Stimulated activated CD4-positive, alpha-beta T cell treated with anti-CD3 and anti-CD28 coated beads, Interleukin-2, amount 100 ng/mL, for 48 hours (primary cell): ENCODE measurements at regions not wholly inside any gene's neighbourhood (a gene's known extent, or its start where the extent isn't known, plus 50 kb on each side); places are given as distances from the start of the nearest gene placed in this dataset.

ENCODE experiments used
- DNase-seq, 2 donors: peaks; one replicate each; pipeline ENCODE4 v3.0.0-alpha.2; 2020

DNA sequence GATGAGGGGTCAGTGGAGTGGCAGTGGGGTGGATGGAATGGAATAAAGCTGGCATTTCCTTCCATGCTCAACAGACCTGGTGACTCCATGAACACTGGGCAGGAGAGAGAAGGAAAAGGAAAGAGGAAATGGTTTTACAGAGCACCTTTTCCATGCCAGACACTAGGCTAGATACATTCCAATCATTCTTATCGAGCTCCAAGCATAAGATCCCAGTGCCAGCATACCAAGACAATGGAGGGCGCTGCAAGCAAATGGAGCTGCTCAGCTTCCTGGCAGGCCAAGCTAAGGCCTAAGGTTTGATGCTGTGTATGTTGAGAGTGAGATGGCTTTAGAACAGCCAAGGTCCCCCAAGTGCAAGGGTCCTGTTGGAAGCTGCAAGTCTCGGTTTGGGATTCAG, 113.2 kb downstream of the HSPH1 start:
- no peak for DNase-seq

DNA sequence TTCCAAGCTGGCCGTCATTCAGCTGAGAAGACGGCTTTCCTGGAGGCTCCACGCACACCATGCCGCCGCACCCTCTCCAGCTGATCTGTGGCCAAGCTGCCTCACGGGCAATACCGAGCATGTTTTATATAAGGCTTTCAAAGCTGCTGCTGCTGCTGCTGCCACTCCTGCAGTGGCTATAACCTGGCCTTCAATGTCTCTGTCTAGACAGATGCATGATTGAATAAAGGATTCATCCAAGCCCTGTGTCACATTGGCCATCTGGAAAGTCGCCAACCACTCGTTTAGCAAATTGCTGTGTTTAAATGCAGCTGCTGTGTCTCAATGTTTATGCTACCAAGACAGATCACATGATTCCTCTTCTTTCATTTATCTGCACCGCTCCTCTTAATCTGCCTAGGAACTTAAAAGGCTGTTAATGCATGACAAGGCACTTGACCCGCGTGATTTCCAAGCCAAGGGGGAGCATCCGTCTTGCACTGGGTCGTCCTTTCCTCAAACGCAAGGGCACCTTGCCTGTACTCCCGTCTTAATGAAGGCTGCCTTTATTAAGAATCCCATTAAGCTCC, 114.3 kb downstream of the TEX26 start:
- no peak for DNase-seq

DNA sequence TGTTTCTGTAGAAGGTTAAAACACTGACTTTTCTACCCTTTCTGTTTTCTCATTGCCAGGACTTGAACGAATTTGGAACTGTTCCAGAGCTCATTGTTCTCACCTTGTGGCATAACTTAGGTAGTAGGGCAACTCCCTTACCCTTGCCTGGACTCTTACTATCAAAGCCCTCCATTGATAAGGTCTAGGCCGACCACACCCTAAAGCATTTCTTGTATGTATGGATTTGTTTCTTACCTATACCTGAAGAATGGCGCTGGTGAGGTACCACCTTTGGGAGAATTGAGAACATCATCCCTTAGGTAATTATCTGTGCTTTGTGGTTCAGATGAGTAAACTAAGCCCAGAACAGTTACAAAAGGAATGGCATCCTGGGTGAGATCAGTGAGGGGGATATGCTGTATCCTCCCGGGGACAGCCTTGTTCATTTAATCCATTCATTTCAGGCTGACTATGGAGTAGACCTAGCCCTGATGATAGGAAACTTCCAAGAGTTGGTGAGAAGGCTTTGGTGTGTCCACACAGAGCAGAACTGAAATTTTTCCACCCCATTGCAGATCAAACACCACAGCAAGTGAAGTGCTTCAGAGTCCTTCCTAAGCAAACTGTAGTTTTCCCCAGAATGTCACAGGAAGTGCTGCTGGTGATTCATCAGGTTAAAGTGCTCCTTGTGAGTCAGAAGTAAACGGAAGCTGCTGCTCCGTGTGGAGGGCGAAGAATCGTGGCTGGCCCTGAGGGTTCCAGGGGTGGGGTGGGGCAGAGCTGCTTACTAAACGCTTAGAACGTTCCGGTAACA, 113.0 kb downstream of the TEX26 start:
- peak; percentile 57 to 63 for DNase-seq

DNA sequence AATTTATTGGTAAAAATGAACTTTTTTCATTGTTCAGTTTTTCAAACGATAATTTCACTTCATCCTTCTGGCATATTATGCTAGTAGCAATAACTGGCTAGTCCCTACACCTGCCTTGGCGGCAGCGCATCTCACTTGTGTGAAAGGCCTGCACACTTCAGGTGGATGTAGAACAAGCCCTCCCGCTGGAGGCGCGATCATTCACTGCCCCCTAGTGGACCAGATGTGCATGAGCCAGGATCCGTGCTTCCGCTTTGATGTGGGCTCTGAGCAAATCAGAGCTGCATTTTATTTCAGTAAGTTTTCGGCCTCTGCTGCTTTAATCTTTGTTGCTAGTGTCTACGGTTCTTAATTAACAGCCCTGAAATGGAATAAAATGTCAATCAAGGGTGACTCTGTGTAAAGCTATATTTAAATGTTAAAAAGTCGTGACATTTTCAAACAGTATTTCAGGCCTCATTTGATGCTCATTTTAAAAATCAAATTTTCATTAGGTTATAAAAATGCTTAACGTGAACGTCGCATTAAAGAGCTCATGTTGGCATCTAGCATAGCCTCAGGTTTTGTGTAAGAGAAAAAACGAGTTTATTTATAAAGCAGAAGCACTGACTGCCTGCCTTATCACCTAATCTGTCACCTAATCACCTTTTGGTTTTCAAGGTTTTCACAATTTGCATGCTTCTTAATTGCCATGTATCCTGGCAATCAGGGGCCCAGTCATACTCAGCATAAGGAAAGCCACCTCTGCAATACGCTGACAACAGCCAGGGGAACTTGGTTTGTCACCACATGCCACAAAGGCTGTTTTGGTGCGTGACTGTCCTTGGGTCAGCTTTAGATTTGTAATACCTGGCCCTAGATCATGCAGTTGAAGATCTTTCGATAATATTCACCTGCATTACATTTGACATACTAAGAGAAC, 112.2 kb downstream of the TEX26 start:
- DNase-seq, result peak; percentile 81 to 82

DNA sequence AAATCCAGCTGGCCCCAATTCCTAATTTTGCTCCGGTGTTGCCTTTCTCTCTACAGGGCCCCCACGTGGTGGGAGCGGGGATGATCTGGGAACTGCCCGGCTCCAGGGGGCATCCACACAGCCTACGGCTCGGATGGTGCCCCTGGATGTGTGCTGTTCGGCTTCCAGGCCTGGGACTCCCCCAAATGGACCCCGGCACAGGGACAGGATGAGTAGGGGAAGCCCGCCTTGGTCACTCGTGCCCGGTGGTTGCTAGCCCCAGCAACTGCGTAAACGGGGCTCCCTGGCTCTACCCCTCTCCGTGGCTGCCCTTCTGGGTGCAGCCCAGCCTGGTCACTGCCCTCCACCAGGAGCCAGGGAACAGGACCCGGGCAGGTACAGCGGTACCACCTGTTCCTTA, 111.5 kb downstream of the TEX26 start:
- DNase-seq, result no peak

DNA sequence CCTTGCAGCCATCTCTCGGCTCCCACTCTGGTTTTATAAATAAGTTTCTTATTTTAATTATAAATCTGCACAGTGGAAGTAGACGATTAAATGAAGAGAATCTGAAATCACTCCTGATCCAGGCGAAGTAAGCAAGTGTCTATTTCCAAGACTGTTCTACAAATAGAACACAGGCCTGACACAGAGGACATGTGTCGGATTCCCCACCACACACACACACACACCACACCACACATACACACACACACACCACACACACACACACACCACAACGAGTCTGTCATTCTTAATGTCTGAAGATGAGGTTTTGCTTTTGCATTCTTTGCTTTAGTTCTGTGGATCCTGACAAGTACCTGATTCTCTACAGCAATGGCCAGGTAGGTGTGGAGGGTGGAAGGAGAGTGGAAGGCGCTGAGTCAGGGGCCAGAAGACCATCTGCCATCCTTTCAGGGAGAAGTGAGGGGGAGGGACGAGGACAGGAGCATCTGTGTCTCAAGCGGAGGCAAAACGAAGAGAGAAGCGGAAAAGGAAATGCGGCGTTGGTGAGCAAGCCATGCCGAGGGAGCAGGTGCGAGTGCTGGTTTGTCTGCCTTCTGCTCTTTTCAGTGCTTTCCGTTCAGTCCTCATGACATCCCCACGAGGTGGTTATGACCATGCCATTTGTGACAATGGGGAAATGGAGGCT, 110.2 kb downstream of the TEX26 start:
- DNase-seq, result no peak

DNA sequence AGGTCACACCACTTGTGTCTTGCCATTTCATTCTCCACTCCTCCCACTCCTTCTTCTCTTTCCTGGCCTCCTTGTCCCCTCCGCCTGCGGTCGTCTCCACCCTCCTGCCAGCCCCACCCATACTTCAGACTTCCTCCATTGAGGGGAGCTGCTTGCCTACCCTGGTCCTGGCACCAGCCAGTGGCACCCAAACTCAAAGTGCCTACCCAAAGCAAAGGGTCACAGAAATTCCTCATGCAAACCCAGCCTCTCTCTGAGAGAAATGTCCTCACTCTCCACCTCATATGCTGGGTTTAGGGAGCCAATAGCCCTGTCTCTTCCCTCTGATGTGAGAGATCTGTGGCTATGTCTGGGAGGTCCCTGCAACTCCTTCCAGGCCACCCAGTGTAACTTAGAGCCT, 109.6 kb downstream of the TEX26 start:
- no peak for DNase-seq

DNA sequence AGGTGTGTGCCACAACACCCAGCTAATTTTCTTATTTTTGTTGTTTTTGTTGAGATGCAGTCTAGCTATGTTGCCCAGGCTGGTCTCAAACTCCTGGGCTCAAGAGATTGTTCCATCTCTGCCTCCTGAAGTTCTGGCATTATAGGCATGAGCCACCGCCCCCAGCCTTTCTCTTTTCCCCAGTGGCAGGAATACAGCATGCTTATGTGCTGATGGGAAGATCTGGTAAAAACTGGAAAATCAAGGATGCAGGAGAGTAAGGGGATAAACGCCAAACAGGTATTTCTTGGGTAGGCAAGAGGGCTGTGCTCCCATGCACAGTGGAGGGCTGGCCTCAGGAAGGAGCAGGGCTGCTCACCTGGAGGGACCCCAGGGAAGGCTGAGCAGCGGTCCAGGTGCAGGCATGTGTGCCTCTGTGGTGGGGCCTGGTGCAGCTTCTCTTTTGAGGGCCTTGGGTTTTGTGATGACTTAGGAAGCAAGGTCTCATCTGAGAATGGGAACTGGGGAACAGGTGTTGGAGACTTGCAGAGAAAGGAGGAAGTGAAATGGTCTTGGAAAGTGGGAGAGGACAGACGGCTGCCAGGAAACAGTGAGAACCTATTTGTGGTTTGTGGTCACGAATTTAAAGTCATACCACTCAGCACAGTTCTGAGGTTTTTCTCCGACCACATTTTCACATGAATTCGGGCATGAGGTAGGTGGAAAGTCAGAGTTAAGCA, 106.5 kb downstream of the TEX26 start:
- peak in 1 of 2 donors; percentile 16 for DNase-seq

DNA sequence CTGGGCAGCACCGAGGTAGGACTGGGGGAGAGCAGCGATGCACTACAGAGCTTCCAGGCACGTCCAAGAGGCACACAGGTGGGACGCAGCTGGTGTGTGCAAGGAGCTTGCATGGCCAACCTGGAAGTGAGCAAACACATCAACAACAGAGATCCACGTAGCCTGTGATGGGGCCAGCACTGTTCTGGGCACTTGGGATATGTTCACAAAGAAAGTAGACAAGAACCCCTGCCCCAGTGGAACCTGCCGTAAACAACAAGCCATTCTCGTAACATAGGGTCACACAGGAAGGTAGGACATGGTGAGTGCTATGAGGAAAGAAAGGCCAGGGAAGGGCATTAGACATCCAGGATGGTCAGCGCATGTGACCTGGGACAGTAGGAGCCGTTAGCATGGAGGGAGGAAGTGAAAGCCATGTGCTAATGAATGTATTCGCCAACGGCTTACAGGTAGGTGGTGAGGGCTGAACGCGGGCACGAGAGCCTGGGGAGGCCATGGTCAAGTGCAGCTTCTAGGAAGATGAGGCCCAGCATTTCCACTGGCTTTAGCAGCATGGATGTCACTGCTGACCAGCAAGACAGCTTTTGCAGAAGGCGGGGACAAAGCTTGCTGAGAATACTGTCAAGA, 105.5 kb downstream of the TEX26 start:
- DNase-seq, result no peak

DNA sequence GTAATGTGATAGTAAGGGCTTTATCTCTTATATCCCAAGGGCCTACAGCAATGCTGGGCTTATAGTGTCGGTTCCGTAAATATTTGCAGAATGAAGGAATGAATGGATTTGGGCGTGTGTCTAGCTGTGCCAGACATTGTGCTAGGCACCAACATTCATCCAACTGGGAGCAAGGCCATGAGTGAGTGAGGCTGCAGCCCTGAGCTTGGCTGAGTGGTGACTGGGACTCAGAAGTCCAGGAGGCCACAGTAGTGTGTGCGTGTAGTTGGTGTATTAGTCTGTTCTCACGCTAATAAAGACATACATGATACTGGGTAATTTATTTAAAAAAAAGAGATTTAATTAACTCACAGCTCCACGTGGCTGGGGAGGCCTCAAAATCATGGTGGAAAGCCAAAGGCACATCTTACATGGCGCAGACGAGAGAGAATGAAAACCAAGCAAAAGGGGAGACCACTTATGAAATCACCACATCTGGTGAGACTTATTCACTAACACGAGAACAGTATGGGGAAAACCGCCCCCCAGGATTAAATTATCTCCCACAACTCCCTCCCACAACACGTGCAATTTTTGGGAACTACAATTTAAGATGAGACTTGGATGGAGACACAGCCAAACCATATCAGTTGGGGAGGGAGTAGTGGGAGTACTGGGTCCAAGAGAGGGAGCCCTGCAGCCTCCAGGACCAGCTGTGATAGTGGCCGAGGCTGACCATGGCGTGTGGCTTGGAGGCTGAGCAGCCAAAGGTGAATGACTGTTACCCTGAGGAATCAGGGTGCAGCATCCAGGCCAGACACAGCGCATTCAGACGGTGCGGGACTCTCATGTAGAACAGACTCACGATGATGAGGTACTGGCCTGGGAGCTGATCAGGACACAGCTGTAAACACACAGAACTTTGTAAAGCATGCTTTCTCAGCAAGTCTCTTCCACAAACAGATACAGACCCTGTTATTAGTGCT, 104.6 kb downstream of the TEX26 start:
- DNase-seq, result no peak

DNA sequence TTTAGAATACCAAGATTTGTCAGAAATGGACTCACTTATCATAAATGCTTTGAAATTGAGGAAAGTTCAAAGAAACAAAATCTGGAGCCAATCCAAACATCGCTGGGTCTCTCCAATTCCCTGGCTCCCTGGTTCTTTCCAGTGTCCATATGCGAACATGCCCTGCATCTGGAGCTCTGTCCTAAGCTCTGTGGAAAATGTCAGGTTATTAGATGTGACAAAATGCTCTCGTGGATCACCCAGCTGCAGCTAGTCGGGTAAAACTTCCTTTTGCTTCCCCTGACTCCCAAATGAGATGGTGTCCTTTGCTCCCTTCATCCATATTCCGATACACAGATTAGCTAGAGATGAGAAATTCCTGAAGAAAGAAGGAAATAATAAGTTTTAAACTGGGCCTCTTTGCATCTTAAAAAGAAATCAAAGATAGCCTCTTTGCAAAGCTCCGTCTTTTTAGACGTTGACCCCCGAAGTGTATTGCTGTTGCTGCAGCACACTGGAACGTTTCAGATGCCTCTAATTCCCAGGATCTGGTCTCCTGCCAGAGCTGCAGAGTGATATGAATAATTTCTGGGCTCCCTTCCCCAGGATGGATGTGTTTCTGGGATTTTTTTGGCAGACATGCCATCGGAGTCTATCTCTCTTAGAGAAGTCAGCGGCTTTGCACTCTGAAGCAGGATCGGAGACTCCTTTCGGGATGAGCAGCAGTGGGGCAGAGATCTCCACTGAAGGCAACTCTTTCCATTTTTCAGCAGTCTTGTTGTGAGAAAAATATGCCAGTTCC, 102.9 kb downstream of the TEX26 start:
- DNase-seq, result no peak

DNA sequence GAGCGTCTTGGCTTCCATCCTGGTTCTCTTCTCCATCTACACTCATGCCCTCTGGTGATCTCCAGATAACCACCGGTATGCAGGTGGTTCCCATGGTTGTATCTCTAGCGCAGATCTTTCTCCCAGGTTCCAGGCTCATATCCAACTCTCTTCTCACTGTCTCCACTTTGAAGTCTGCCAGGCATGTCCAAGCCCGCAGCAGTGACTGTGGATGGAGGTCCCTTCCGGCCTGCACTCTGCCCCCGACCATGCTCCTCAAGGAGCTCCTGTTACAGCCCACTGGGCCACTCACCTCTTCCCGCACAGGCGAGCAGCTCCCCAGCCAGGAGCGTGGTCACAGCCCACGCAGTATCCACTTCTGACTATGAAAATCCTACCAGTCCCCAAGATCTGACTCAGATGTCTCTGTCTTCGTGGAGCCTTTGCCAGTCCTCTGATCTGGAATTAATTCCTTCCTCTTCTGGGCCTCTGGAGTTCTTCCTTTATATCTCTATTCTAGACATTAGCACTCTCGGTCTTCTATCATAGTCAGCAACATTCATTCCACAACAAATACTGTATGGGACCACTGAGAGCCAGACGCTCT, 100.2 kb downstream of the TEX26 start:
- no peak for DNase-seq

DNA sequence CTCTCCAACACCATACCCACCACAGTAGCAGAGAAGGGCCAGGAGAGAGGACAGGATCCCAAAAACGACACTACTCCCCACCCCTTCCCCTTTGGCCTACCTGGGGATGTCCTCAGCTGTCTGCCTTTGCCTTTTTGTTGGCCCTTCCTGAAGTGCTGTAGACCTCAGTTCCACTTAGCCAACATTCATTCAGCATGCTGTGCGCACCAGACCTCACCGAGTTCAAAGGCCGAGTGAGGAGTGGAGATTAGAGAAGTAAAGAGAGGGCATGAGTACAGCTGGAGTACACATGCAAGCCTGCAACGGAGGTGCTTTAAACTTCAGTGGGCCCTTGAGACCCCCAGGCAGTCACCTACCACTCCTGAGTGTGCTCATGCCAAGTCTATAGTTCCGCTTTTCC, 99.0 kb downstream of the TEX26 start:
- no peak for DNase-seq

DNA sequence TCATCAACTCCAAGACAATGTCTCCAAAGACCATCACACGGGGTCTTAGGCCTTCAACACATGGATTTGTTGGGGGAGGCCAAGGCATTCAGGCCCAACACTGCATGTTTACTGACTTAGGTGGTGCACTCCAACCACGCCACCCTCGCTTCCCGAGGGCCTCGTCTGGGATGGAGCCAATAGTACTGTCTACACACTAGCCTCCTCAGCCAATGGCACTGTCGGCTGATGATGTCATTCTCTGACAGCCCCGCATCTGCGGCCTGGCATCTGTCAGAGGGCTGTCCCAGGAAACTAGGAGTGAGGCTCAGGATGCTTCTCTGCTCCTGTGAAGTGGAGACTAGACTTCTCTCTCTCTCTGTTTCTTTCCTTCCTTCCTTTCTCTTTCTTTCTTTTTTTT, 96.6 kb downstream of the TEX26 start:
- no peak for DNase-seq

DNA sequence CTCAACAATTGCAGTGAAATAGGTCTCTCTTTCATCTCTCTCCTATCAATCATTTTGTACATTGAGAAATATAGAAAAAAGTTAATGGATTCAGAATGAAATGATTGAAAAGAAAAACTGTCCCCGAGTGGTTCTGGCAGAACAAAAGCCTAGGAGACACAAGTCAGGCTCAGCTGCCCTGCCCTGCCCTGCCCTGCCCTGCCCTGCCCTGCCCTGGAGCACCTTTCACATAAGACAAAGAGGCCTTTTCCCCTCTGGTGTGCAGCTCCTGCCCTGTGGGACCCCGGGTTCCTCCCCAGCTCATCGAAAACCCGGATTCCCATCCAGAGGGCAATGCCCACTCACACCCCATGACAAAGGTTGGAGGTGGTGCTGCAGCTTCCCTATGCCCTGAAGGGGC, 94.7 kb downstream of the TEX26 start:
- DNase-seq, result no peak
